ENCODE measurements at regions not wholly inside any gene's neighbourhood (a gene's known extent, or its start where the extent isn't known, plus 50 kb on each side); places are given as distances from the start of the nearest gene placed in this dataset.

DNA sequence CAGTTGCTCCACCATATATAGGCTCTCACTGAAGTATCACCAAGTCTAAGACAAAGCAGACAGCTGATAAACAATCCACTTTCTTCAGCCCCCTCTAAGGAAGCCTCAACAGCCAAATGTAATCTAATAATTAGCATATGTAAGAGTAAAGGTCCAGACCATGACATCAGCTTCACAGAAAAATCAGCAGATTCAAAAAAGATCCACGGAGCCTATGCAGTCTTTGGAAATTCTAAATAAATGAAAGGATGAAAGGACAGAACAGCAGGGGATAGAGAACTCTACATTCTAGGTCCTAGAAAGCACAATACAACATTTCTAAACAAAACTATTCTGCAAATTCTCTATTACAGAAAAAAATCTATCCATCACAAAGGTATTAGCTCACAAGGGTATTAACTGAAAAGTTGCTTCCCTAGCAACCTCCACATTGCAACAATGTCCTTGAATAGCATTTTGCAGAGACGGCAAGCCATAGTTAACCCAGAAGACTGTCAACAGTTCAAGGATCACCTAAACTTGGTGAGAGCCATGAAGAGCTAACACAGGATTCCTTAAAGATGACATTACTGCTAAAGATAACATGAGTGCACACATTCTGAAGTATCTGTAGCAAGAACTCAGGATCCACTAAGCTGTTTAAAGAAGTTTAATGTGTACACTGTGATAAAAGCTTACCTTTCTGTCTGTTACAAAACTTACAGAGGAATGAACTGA is 74.3 kb downstream of the SIPA1L2 start:
- DNase-seq = no peak

DNA sequence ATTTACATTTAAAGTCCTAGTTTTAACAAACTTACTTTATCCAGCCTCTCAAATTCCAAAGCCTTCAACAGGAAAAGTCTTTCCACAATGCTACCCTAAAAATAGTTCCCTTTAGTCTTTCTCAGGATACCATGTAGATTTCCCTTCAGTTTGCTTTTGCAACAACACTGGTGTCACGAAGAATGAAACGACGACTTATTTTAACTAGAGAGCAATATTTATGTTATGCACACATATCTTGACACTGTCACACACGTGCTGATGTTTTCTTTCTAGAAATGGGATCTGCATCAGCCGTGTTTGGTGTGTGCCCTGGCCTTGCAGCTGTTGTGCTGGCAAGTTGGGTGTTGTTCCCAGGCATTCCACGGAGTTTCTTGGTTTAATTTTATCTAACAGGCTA is 75.5 kb downstream of the SIPA1L2 start:
- DNase-seq = no peak

DNA sequence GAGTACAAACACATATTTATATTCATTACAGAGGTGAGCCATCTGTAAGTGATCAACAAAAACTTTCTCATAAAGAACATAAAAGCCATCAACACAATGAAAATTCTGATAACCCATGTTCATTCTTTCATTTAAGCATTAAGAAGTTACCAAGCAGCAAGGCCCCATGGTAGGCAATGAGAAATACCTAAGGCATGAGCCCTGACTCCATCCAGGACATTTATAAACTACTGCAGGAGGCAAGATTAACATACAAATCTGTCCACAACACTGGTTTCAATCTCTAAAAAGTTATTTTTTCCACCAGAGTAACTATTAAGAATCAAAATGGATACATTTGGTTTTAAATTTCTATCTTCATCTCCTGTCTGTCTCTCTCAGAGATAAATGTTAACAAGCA is 76.1 kb downstream of the SIPA1L2 start:
- DNase-seq = no peak

- DNase-seq = no peak
These were observed 76.7 kb downstream of the SIPA1L2 start for GRCh38 chr1:232553050-232553754.

DNA sequence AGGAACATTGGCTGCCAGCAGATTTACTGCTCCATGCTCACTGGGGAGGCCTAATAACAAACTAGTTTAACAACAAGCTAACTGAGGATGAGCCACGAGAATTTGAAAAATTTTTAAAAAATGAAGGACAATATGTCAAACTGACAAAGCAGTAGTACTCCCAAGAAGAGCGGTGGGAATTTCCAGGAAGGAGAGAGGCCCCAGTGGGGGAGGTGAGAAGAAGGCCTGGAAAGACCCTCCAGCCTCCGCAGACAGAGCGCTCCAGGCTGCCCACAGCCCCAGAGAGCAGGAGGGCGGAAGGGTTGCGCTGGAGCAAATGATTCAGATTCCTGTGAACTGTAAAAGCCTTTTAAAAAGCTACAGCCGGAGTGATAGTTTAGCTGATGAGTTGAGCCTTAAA is 78.5 kb downstream of the SIPA1L2 start:
- DNase-seq = no peak

DNA sequence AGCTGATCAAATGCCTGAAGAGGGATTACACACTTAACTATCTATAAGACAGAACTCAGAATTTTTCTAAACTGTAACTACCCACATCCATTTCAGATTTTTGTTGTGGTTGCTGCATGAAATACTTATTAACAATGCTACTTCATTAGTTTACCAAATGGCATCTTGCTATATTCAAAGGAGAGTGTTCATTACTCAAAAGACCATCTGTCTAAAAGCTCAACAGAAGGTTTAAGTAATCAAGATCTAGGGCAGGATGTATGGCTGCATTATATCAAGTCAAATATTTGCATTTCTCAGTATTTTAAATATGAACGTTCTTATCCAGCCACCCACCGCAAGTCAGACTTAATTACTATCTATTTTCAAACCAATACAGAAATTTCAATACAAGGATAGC is 79.9 kb downstream of the SIPA1L2 start:
- no peak for DNase-seq

DNA sequence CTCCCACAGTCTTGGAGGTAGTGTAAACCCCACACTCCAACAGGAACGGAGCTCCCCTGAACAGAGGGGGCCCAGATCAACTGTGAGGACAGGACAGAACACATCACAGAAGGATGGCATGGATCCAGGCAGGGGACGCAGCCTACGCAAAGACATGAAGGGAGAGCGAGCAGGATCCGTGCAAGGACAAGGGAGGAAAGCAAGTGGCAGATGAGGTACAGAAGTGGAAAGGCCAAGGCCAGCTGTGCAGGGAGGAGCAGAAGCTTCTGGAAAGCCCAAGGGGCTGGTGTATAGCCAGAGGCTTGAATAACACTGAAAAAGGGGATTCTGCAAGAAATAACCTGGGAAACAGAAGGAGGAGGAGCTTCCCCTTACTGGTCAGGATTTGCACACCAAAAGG is 81.2 kb downstream of the SIPA1L2 start:
- no peak for DNase-seq

GRCh38 chr1:232547938-232548484 is 81.9 kb downstream of the SIPA1L2 start:
- no peak for DNase-seq

DNA sequence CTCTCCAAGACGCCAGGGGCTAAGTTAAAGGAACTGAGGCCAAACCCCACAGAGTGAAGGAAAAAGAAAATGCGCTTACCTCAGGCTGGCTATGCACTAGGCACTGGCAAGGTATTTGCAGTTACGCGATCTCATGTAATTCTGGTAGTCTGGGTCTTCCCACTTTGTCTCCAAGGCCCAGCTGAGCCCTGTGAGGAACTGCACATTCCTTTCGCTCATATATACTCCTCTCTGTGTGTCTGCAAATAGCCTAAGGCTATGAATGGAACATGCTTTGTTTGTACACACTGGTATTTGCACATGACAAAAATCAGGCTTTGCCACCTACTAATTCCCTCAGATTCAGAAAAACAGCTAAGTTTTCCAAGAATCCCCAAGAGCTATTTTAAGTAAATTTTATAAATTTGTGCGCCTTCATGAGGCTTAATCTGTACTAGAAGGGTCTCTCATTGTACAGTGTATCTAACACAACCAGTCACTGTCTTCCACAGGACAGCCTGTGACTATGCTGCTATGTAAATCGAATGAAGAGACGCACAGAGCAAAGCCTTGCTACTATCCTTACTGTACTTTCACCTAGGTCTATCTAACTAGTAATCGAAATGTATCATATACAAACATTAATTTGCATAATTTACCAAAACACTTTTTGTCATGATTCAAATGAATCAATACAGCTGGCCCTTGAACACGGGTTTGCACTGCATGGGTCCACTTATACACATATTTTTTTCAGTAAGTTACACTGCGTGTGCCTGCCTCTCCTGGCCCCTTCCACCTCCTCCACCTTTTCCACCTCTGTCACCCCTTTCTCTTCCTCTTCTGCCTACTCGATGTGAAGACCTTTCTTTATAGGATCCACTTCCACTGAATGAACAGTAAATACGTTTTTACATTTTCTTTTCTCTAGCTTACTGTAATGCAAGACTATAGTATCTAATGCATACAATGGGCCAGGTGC is 87.0 kb downstream of the SIPA1L2 start:
- DNase-seq = no peak

DNA sequence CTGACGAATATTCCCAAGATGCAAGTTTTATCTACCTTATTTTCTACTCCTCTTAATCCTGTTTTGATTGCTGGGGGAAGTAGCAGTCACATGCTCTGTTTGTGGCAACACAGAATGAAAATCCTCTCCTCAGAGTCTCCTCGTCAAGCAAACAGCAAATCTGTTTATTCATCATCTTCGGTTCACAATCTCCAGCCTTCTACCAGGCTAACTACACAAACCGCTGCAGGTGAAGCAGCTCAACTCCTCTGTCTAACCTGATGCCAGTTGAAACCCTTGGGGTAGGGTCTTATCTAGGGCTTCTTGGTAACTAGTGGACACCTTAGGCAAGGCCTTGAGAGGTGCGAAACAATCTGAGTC is 91.0 kb downstream of the SIPA1L2 start:
- no peak for DNase-seq

GRCh38 chr1:232538224-232538942 is 91.5 kb downstream of the SIPA1L2 start:
- no peak for DNase-seq

GRCh38 chr1:232534552-232535517 is 95.1 kb downstream of the SIPA1L2 start:
- no peak for DNase-seq

DNA sequence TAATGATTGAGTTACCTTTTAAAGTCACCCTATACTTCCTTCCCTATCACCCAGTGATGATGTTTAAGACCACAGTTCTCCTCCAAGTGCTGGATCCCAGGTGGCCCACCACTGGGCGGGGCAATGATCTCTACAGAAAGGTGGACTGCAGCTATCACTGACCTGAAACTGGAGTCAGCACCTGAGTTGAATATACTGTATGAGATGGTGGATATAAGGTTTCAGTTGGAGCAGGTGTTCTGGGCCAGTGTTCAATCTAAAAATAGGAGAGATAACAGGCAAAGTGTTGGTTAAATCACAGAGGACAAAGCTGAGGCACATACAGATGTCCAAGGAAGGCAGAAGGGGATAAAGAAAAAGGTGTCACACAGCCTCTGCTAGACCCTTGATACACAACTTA is 96.6 kb downstream of the SIPA1L2 start:
- DNase-seq = no peak

DNA sequence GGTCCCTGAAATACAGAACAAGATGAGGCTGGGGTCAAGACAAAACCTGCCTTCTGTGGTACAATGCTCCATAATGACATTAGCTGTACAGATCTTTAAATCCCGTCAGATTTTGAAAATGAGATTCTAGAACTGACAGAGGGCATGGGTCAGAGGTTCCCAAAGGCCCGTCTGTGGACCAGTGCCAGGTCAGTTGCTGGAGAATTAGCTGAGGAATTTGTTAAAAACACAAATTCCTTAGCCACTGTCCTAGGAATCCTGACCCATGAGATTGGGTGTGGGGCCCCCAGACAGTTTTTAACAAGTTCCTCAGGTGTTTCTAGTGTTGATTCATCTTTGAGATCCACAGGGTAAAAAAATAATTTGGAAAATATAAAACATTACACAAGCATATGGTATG is 97.0 kb downstream of the SIPA1L2 start:
- no peak for DNase-seq

DNA sequence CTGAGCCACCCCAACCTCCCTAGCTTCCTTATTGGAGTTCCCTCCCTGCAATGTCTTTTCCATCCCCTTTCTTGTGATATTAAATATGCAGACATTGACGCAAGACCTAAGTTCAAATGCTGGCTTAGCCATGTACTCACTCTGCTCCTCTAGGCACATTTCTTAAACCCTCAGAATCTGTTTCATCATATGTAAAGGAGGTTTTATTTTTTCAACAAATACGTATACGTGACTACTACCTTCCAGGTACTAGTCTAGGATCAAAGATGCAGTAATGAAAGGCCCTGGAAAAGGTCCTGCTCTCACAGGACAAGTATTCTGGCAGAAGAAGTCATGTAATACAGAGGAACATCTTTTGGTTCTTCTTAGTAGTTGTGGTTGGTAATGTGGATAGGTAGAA is 98.6 kb downstream of the SIPA1L2 start:
- DNase-seq = no peak

DNA sequence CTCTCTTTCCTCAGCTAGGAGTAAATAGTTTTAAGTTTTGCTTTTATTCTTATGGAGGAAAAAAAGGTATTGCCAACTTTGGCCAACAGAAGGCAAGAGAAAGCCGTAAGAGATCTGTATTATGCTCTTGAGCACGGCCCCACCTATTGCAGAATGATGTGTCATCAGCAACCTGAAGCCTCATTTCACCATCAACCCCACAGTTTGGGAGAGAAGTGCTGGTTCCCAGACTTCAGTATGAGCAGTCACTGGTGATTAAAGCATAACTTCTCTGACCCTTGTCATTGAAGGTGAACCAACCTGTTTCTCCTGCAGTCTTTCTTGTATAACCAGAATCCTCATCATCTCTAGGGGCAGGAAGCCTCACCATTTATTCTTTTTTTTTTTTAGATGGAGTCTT is 100.2 kb downstream of the SIPA1L2 start:
- DNase-seq = no peak

GRCh38 chr1:232528472-232529089 is 101.4 kb downstream of the SIPA1L2 start:
- DNase-seq = no peak

- DNase-seq = no peak
These were observed 105.9 kb downstream of the SIPA1L2 start for GRCh38 chr1:232524056-232524455.

GRCh38 chr1:232522189-232522588 is 107.7 kb downstream of the SIPA1L2 start:
- DNase-seq = no peak

GRCh38 chr1:232521660-232522059 is 108.3 kb downstream of the SIPA1L2 start:
- DNase-seq = no peak

- no peak for DNase-seq
These were observed 110.7 kb downstream of the SIPA1L2 start for GRCh38 chr1:232519186-232519585.

All from NCI-H2081 treated with DMSO at 0.1 percent for 48 hours (cell line).